Osteocyte (in vitro differentiated cells): ENCODE measurements at regions not wholly inside any gene's neighbourhood (a gene's known extent, or its start where the extent isn't known, plus 50 kb on each side); places are given as distances from the start of the nearest gene placed in this dataset.

Experiments
- DNase-seq: peaks from one replicate; pipeline ENCODE4 v3.0.0; 2021; ENCODE audit warnings: mixed read lengths; ENCODE audit not compliant: unreplicated experiment; ENCODE audit errors: extremely low spot score
- H3K27ac Mint-ChIP-seq: one replicate; pipeline ENCODE4 v1.8.0; 2021; ENCODE audit warnings: mild to moderate bottlenecking, mixed read lengths; ENCODE audit not compliant: unreplicated experiment
- H3K27me3 Mint-ChIP-seq: one replicate; pipeline ENCODE4 v1.8.0; 2021; ENCODE audit warnings: mixed read lengths; ENCODE audit not compliant: unreplicated experiment
- H3K36me3 Mint-ChIP-seq: one replicate; pipeline ENCODE4 v1.8.0; 2021; ENCODE audit warnings: mixed read lengths; ENCODE audit not compliant: unreplicated experiment
- H3K4me1 Mint-ChIP-seq: one replicate; pipeline ENCODE4 v1.8.0; 2021; ENCODE audit warnings: mixed read lengths; ENCODE audit not compliant: unreplicated experiment
- H3K4me3 Mint-ChIP-seq: one replicate; pipeline ENCODE4 v1.8.0; 2021; ENCODE audit warnings: mild to moderate bottlenecking, moderate library complexity, mixed read lengths; ENCODE audit not compliant: unreplicated experiment
- H3K9me3 Mint-ChIP-seq: one replicate; pipeline ENCODE4 v1.8.0; 2021; ENCODE audit warnings: mixed read lengths; ENCODE audit not compliant: unreplicated experiment
- TF ChIP-seq, protein P1 (sequence below): fragments of 200-600 bp; sonication (generic); IDR thresholded peaks from 2 replicates; pipeline ENCODE4 v1.5.0; 2021; ENCODE audit warnings: antibody characterized with exemption, mild to moderate bottlenecking, moderate library complexity

DNA sequence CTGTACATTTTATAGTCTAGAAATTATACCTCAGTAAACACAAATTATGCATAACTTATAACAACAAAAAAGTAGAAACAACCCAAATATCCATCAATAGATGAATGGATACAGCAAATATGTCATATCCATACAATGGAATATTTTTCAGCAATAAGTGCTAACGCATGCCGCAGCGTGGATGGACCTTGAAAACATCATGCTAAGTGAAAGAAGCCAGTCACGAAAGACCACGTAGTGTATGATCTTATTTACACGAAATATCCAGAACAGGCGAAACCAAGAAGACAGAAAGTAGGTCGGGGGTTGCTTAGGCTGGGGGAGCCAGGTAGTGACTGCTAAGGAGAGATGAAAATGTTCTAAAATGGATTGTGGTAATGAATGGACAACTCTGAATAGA lies 167.1 kb upstream of the MYCN start:
- TF ChIP-seq, protein P1, sequence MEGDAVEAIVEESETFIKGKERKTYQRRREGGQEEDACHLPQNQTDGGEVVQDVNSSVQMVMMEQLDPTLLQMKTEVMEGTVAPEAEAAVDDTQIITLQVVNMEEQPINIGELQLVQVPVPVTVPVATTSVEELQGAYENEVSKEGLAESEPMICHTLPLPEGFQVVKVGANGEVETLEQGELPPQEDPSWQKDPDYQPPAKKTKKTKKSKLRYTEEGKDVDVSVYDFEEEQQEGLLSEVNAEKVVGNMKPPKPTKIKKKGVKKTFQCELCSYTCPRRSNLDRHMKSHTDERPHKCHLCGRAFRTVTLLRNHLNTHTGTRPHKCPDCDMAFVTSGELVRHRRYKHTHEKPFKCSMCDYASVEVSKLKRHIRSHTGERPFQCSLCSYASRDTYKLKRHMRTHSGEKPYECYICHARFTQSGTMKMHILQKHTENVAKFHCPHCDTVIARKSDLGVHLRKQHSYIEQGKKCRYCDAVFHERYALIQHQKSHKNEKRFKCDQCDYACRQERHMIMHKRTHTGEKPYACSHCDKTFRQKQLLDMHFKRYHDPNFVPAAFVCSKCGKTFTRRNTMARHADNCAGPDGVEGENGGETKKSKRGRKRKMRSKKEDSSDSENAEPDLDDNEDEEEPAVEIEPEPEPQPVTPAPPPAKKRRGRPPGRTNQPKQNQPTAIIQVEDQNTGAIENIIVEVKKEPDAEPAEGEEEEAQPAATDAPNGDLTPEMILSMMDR, result no peak
- no peak overlapping the region for H3K4me3 Mint-ChIP-seq
- no peaks in the 10 kb centered on the region for H3K9me3 Mint-ChIP-seq
- H3K4me1 Mint-ChIP-seq, result no peaks in the 10 kb centered on the region
- no peak overlapping the region for H3K27ac Mint-ChIP-seq
- H3K36me3 Mint-ChIP-seq, result no peaks in the 10 kb centered on the region
- H3K27me3 Mint-ChIP-seq, result peaks cover 10% of the 10 kb centered on the region
- DNase-seq, result no peak

GRCh38 chr2:15773846-15774245 lies 166.5 kb upstream of the MYCN start:
- Mint-ChIP-seq H3K27me3 (peaks cover 7% of the 10 kb centered on the region), H3K9me3 (no peaks in the 10 kb centered on the region), H3K27ac (no peak overlapping the region), H3K36me3 (no peaks in the 10 kb centered on the region), H3K4me3 (no peak overlapping the region), H3K4me1 (no peaks in the 10 kb centered on the region)
- no peak for DNase-seq
- TF ChIP-seq, protein P1, result no peak

DNA sequence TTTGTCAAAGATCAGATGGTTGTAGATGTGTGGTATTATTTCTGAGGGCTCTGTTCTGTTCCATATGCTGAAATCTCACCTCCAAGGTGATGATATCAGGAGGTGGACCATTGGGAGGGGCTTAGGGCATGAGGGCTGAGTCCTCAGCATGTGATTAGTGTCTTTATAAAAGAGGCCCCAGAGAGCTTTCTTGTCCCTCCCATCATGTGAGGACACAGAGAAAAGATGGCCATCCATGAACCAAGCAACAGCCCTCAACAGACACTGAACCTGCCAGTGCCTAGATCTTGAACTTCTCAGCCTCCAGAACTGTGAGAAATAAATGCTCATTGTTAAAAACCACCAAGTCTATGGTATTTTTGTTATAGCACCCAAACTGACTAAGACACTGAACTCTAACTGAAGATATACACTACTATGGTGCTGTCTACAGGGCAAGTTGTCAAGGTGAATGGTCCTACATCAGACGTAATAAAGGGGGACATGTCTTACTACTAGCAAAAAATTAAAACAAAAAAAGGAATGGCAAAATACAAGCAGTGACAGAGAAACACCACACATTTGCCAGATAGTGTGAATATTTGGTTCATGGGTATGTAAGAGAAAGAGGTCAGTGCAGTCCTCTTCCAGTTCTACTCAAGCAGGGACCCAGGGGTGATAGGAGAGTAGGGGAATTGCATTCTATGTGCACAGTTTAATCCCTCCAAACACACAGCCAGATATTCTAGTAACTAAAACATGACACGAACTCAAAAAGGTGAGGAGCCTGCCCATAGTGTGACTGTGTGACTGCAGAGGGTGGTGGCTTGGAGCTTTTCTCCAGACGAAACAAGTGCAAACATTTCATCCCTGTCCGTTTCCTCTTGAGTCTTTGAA lies 164.4 kb upstream of the MYCN start:
- Mint-ChIP-seq H3K4me3 (no peak overlapping the region), H3K9me3 (no peaks in the 10 kb centered on the region), H3K27me3 (peaks cover 10% of the 10 kb centered on the region), H3K27ac (no peak overlapping the region), H3K4me1 (no peaks in the 10 kb centered on the region), H3K36me3 (no peaks in the 10 kb centered on the region)
- TF ChIP-seq, protein P1, result no peak
- no peak for DNase-seq

DNA sequence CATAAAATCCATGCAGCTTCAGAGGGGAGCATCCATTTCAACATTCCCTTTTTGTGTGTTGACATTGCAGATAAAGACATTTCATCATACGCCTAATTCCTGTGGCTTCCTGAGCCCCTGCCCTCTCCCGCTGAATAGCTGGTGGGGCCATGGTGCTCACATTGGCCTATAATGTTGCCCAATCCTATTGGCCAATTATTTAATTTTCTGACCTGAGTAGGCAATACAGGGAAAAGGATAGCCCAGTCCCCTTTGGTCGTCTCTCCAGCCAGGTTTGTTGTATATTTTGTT lies 163.8 kb upstream of the MYCN start:
- no peak for DNase-seq
- H3K27me3 Mint-ChIP-seq, result peaks cover 10% of the 10 kb centered on the region
- H3K36me3 Mint-ChIP-seq, result no peaks in the 10 kb centered on the region
- H3K4me1 Mint-ChIP-seq, result no peaks in the 10 kb centered on the region
- H3K9me3 Mint-ChIP-seq, result no peaks in the 10 kb centered on the region
- no peak overlapping the region for H3K4me3 Mint-ChIP-seq
- TF ChIP-seq, protein P1, result no peak
- H3K27ac Mint-ChIP-seq, result no peak overlapping the region

GRCh38 chr2:15776992-15777702 lies 163.2 kb upstream of the MYCN start:
- Mint-ChIP-seq H3K4me3 (no peak overlapping the region), H3K27me3 (peaks cover 10% of the 10 kb centered on the region), H3K4me1 (no peaks in the 10 kb centered on the region), H3K27ac (no peak overlapping the region), H3K36me3 (no peaks in the 10 kb centered on the region), H3K9me3 (no peaks in the 10 kb centered on the region)
- DNase-seq, result no peak
- TF ChIP-seq, protein P1, result no peak
